ENCODE measurements at regions not wholly inside any gene's neighbourhood (a gene's known extent, or its start where the extent isn't known, plus 50 kb on each side); places are given as distances from the start of the nearest gene placed in this dataset.
"Not testable (repeated sequence)": the region's sequence is repeated elsewhere in the genome, so short reads cannot be mapped to it uniquely, and the experiment has no call there.

DNA sequence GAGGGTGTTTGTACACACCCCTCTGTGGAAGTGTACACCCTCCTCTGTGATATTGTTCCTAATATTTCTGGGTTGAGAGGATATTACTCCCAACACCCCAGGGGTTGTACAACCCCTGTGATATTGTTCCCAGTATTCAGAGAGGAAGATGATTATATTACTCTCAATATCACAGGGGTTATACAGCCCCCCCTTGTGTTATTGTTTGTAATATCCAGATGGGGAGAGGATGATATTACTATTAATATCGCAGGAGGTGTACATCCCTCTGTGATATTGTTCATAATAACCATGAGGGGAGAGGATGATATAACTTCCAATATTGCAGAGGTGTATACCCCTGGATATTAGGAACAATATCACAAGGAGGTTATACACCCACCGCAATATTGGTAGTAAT is 566.1 kb upstream of the MIS18BP1 start:
- in situ Hi-C loops (cut with HindIII; ENCODE audit: low sequenced_read_pairs) = no loop called here
- no peak for DNase-seq (ENCODE audit: low read depth, low spot score)
- H3K4me3 ChIP-seq (ENCODE audit: low read depth, low read length) = no peak overlapping the region
- TF ChIP-seq, protein P1, sequence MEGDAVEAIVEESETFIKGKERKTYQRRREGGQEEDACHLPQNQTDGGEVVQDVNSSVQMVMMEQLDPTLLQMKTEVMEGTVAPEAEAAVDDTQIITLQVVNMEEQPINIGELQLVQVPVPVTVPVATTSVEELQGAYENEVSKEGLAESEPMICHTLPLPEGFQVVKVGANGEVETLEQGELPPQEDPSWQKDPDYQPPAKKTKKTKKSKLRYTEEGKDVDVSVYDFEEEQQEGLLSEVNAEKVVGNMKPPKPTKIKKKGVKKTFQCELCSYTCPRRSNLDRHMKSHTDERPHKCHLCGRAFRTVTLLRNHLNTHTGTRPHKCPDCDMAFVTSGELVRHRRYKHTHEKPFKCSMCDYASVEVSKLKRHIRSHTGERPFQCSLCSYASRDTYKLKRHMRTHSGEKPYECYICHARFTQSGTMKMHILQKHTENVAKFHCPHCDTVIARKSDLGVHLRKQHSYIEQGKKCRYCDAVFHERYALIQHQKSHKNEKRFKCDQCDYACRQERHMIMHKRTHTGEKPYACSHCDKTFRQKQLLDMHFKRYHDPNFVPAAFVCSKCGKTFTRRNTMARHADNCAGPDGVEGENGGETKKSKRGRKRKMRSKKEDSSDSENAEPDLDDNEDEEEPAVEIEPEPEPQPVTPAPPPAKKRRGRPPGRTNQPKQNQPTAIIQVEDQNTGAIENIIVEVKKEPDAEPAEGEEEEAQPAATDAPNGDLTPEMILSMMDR (IDR thresholded peaks at IDR 0.05; ENCODE audit: low read depth, low read length) = no peak

DNA sequence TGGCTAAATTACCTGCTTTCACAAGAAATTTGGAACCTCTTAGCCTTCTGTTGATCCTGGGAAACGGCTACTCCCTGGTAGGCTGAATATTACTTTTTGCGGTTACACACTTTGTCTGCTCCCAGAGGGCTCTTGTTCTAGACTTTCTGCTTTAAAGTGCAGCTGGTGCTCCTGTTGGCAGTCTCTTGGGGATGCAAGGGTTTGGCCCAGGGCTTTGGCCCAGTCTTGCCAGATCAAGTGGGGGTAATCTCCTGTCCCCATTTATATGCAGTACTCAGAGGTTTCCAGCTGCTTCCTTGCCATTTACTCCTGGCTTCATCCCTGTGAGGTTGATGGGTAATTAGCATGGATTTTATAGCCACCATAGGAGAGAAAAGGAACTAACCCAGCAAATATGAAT is 558.2 kb upstream of the MIS18BP1 start:
- H3K4me3 ChIP-seq (ENCODE audit: low read depth, low read length) = no peak overlapping the region
- in situ Hi-C loops (cut with HindIII; ENCODE audit: low sequenced_read_pairs) = no loop called here

DNA sequence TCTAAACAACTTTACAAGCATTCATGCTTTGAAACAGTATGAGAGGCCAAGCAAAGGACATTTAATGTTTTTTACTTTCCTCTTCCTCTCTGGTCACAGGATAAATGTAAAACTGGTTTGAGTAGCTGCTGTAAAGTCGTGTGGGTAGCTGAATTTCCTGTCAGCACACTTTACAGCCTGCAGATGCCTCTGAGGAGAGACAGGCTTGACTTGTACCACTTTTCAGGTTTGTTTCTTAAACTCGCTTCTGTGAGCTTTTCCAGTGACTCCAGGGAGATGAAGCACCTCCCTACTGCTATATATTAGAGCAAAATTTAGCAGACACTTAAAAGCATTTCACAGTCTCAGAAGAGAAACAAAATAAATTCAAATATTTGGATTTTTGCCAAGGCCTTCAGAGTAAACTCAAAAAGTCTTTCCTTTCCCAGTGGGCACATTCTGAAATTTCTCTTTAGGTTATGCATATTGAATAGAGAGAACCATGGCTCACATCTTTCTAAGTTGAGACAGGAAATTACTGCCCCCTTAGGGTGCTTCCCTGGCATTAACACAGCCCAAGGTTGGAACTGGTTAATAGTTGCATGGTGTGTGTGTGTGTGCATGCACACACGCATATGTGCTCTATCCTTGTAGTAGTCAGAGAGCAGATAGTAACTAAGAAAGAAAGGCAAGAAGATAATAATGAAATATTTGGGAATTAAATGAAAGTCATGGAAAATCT is 557.3 kb upstream of the MIS18BP1 start:
- no peak overlapping the region for H3K4me3 ChIP-seq (ENCODE audit: low read depth, low read length)
- in situ Hi-C loops (cut with HindIII; ENCODE audit: low sequenced_read_pairs) = no loop called here
- no peak for DNase-seq (ENCODE audit: low read depth, low spot score)
- TF ChIP-seq, protein P1 (IDR thresholded peaks at IDR 0.05; ENCODE audit: low read depth, low read length) = no peak

More for the DNA sequence above, 558.2 kb upstream of the MIS18BP1 start:
- TF ChIP-seq, protein P1 (IDR thresholded peaks at IDR 0.05; ENCODE audit: low read depth, low read length) = no peak
- DNase-seq (ENCODE audit: low read depth, low spot score) = no peak

DNA sequence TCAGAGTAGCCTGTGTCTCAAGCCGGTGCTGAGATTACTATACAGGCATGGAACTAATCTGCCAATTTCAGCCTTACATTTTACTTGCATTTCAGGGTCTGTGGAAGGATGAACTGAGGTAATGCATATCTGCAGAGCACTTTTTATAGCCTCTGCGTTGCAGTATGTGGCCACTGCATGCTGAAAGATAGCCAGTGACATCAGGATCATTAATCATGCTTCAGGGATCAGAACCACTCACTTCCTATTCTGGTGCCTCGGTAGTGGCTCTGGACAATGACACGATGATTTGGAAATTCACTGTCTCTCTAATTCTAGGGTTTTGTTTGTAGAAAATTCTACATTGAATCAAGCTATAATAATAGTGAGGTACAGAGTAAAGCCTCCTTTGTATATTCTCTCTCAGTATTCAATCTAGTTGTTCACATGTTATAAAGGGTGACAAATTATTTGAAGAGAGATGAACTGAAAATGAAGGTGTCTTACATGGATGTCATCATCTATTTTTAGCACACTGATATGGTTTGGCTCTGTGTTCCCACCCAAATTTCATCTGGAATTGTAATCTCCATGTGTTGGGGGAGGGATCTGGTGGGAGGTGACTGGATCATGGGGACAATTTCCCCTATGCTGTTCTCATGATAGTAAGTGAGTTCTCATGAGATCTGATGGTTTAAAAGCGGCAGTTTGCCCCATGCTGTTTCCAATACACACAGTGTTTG is 554.3 kb upstream of the MIS18BP1 start:
- TF ChIP-seq, protein P1 (IDR thresholded peaks at IDR 0.05; ENCODE audit: low read depth, low read length) = no peak
- H3K4me3 ChIP-seq (ENCODE audit: low read depth, low read length) = no peak overlapping the region
- DNase-seq (ENCODE audit: low read depth, low spot score) = no peak
- in situ Hi-C loops (cut with HindIII; ENCODE audit: low sequenced_read_pairs) = no loop called here

DNA sequence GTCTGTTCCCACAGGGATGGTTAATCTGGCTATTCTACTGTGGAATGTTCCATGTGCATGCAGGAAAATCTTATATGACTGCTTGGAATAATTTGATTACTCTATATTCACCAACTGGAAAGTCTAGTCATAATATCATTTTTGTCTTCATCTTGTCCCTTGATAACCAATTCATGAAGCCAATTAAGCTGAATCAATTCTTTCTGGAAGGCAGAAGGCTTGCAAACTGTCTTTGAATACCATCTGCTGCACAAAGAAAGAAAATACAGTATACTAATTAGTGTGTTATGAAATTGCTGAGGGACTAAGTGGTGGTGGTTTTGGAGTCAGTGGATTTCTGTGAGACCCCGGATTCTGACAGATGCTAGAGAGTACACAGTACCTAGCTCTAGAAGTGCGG is 546.5 kb upstream of the MIS18BP1 start:
- TF ChIP-seq, protein P1 (IDR thresholded peaks at IDR 0.05; ENCODE audit: low read depth, low read length) = no peak
- no peak overlapping the region for H3K4me3 ChIP-seq (ENCODE audit: low read depth, low read length)
- in situ Hi-C loops (cut with HindIII; ENCODE audit: low sequenced_read_pairs) = no loop called here
- DNase-seq (ENCODE audit: low read depth, low spot score) = no peak

DNA sequence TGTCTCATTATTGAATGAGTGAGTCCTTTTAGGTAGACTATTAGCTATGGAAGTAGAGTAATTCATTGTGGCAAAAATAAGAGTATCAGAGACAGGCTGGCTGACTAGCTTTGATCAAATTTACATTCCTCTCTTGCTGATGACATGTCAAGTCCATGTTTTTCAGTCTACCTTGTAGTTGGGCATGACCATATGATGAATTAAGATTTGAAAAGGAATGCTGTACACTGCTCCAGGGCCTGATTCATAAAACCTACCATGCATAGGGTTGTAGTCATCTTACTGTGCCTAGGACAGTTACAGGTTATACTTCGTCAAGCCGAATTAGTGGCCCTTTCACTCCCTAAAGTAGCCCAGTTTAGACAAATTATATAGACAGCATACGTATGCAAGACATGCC is 545.7 kb upstream of the MIS18BP1 start:
- DNase-seq (ENCODE audit: low read depth, low spot score) = no peak
- in situ Hi-C loops (cut with HindIII; ENCODE audit: low sequenced_read_pairs) = no loop called here
- TF ChIP-seq, protein P1 (IDR thresholded peaks at IDR 0.05; ENCODE audit: low read depth, low read length) = no peak
- no peak overlapping the region for H3K4me3 ChIP-seq (ENCODE audit: low read depth, low read length)

DNA sequence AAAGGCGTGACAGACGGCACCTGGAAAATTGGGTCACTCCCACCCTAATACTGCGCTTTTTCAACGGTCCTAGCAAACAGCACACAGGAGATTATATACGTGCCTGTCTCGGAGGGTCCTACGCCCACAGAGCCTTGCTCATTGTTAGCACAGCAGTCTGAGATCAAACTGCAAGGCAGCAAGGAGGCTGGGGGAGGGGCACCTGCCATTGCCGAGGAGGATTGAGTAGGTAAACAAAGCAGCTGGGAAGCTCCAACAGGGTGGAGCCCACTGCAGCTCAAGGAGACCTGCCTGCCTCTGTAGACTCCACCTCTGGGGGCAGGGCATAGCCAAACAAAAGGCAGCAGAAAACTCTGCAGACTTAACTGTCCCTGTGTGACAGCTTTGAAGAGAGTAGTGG is 543.0 kb upstream of the MIS18BP1 start:
- DNase-seq (ENCODE audit: low read depth, low spot score); H3K4me3 ChIP-seq (ENCODE audit: low read depth, low read length); in situ Hi-C loops (cut with HindIII; ENCODE audit: low sequenced_read_pairs): not testable (repeated sequence)
